NB4 (cell line): ENCODE measurements at regions not wholly inside any gene's neighbourhood (a gene's known extent, or its start where the extent isn't known, plus 50 kb on each side); places are given as distances from the start of the nearest gene placed in this dataset.

Source experiments
- DNase-seq: peaks from one replicate; pipeline ENCODE4 v3.0.0; 2010; ENCODE audit warnings: low read depth
- H3K4me3 ChIP-seq: one replicate; pipeline ENCODE4 v1.5.1; 2011; ENCODE audit warnings: mild to moderate bottlenecking, low read depth, low read length, moderate library complexity
- CTCF ChIP-seq: IDR thresholded peaks from one replicate; pipeline ENCODE4 v1.5.1; 2012; ENCODE audit warnings: low read depth, low read length
- MAX ChIP-seq: IDR thresholded peaks from 2 replicates; pipeline ENCODE4 v1.6.1; 2011; ENCODE audit warnings: low read depth, low read length
- MYC ChIP-seq: IDR thresholded peaks from 2 replicates; pipeline ENCODE4 v1.6.1; 2011; ENCODE audit warnings: low read depth, low read length
- POLR2A ChIP-seq: IDR thresholded peaks from 2 replicates; pipeline ENCODE4 v1.6.1; 2011; ENCODE audit warnings: mild to moderate bottlenecking; ENCODE audit not compliant: insufficient read length; ENCODE audit errors: extremely low read depth

GRCh38 chr3:161990036-161990435 lies 493.4 kb downstream of the OTOL1 start:
- DNase-seq = no peak
- no peak overlapping the region for H3K4me3 ChIP-seq
- TF ChIP-seq MYC (no peak), POLR2A (no peak), CTCF (no peak), MAX (no peak)

GRCh38 chr3:161991901-161992540 lies 495.4 kb downstream of the OTOL1 start:
- H3K4me3 ChIP-seq = no peak overlapping the region
- no peak for DNase-seq
- TF ChIP-seq POLR2A (no peak), MAX (no peak), CTCF (no peak), MYC (no peak)

- TF ChIP-seq MAX = no peak
- no peak for TF ChIP-seq MYC
- no peak for TF ChIP-seq CTCF
- no peak for TF ChIP-seq POLR2A
- DNase-seq = no peak
- no peak overlapping the region for H3K4me3 ChIP-seq
Measured at GRCh38 chr3:161999846-162000245, 503.2 kb downstream of the OTOL1 start.

GRCh38 chr3:162007722-162008121 lies 511.1 kb downstream of the OTOL1 start:
- no peak overlapping the region for H3K4me3 ChIP-seq
- no peak for DNase-seq

GRCh38 chr3:162012633-162013032 lies 516.0 kb downstream of the OTOL1 start:
- DNase-seq = no peak
- no peak for TF ChIP-seq MAX
- TF ChIP-seq MYC = no peak
- TF ChIP-seq POLR2A = no peak
- TF ChIP-seq CTCF = no peak
- no peak overlapping the region for H3K4me3 ChIP-seq

More at GRCh38 chr3:162007722-162008121, 511.1 kb downstream of the OTOL1 start:
- no peak for TF ChIP-seq MAX

GRCh38 chr3:162014284-162014683 lies 517.7 kb downstream of the OTOL1 start:
- TF ChIP-seq MAX = no peak
- TF ChIP-seq CTCF = no peak
- TF ChIP-seq MYC = no peak
- TF ChIP-seq POLR2A = no peak
- DNase-seq = no peak
- H3K4me3 ChIP-seq = no peak overlapping the region
